ENCODE measurements at regions not wholly inside any gene's neighbourhood (a gene's known extent, or its start where the extent isn't known, plus 50 kb on each side); places are given as distances from the start of the nearest gene placed in this dataset.
"Not testable (repeated sequence)": the region's sequence is repeated elsewhere in the genome, so short reads cannot be mapped to it uniquely, and the experiment has no call there.

DNA sequence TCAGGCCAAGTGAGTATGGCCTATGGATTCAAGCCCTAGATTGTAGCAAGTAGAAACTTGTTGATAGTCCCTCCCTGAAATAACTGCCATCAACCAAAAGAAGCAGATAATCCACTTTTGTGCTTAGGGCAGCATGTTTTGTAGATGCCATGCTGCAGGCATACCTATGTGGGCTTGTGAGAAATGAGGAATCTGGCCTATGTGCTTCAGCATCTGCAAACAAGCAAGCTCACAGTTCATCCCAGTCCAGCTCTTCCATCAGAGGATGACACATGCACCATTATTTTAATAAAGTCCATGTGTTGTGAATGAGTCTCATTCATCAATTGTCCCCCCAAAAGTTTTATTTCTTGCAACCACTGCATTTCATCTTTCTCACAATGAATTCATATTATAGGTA, 421.9 kb upstream of the DIPK2B start:
- DNase-seq (ENCODE audit: low read depth in 3 of 3, low spot score in 2 of 3): no peak

DNA sequence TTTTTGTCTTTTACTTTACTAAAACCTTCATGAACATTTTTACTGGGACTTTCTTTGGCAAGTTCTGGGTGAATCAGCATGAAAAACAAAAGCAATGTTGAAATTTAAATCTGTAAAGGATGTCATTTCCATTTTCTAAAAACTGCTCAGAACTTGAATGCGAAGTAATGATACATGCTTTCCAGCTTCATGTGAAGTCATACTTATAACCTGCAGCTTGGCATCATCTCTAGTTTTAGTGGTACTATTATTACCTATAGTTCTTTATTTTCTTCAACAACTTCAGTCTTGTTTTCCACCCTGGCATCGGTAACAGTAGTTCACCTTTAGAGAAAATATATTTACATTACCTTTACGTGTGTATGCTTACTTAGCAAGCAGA, 421.4 kb upstream of the DIPK2B start:
- DNase-seq (ENCODE audit: low read depth in 3 of 3, low spot score in 2 of 3): no peak

DNA sequence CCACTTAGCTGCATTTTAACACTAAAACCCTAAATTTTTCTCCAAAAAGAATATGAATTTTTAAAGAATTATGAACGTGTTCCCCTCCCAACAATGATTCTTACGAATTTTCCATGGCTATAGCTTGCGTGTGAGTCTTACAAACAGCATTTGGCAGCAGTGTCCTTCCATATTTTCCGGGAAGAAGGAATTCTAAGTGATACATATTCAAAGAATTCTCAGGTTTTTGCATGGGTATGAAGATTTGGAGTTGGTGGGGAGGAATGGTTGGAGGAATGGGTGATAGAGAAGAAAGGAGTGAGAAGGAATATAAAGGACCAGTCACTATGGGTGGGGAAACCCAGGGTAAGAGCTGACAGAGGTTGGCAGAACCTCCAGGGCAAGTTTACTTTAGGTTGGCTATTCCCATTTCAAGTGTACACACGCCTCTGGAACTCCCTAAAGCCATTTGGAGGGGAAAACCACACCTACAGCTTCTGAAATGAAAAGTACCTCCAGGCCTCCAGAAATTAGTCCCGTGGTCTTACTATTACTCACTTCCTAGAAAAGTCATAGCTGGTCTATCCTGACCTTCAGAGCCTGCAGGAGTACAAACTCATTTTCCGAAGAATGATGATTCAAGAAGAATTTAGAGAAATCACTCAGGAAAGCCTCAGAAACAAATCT, 420.8 kb upstream of the DIPK2B start:
- no peak for DNase-seq (ENCODE audit: low read depth in 3 of 3, low spot score in 2 of 3)

DNA sequence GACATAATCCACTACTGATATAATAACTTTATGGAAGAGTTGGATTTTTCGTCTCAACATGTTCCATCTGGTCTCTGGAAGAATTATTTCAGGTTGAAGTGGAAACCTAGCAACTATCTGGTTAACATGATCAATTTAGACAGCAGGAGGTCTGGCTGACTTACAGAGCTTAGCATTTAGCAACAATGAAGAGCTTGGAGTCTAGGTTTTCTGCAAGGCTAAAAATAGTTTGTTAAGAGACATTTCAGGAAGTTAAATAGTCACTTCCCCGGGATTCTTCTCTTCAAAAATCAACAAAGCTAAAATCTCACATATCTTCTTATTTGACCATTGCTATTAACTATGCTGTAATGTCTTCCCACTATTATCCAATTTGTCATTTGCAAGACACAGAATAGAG, 418.6 kb upstream of the DIPK2B start:
- no peak for DNase-seq (ENCODE audit: low read depth in 3 of 3, low spot score in 2 of 3)

DNA sequence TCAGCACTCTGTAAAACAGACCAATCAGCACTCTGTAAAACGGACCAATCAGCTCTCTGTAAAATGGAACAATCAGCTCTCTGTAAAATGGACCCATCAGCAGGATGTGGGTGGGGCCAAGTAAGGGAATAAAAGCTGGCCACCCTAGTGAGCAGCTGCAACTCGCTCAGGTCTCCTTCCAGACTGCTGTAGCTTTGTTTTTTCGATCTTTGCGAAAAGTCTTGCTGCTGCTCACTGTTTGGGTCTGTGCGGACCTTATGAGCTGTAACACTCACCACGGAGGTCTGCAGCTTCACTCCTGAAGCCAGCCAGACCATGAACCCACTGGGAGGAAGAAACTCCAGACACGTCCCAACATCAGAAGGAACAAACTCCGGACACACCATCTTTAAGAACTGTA, 414.9 kb upstream of the DIPK2B start:
- not testable (repeated sequence) for DNase-seq (ENCODE audit: low read depth in 3 of 3, low spot score in 2 of 3)

DNA sequence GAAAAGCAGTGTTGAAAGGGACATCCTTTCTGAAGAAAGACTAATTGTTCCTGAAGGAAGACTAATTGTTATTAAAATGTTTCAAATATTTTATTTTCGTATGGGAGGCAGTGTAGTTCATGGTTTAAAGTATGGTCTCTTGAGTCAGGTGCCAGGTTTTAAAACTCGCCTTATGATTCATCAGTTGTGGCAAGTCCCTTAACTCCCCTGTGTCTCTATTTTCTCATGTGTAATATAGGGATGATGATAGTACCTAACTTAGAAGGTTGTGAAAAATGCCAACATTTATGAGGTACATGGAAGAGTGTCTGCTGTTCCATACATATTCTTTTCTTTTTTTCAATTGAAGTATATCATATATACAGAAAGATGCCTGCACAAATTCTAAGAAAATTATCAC, 414.2 kb upstream of the DIPK2B start:
- DNase-seq (ENCODE audit: low read depth in 3 of 3, low spot score in 2 of 3): no peak

DNA sequence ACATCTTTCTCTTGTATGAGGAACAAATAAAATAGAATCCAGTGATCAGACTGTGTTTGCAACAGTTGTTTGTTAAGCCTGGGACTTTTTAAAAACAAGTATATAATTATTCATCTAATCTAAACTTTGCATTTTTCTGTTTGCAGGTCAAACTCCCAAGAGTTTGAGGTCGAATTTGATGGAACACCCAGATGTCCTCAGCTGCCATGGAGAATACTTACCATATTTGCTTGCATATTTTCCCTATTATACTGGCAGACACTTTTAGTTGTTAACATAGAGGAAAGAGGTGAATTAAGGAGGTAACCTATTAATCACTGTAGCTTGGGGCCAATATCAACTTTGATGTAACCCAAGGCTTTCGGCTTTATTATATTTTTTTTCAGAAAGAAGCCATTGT, 401.5 kb upstream of the DIPK2B start:
- no peak for DNase-seq (ENCODE audit: low read depth in 3 of 3, low spot score in 2 of 3)

DNA sequence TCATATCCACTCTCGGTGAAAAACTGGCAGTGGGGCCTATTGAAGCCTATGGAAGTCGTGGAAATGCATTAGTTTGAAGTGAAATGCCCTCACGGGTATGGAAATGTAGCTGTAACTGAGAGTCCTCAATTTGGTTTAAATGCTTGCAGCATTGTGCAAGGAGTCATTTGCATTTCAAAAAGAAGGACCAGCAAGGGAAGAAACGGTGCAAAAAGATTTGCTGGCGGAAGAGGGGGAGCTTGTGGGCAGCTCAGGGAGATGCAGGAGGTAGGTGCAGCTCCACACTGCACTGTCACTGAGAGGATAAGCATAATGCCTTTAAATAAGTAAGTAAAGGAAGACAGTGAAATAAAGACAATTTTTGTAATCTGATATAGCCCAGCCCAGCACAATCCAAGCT, 400.4 kb upstream of the DIPK2B start:
- no peak for DNase-seq (ENCODE audit: low read depth in 3 of 3, low spot score in 2 of 3)

DNA sequence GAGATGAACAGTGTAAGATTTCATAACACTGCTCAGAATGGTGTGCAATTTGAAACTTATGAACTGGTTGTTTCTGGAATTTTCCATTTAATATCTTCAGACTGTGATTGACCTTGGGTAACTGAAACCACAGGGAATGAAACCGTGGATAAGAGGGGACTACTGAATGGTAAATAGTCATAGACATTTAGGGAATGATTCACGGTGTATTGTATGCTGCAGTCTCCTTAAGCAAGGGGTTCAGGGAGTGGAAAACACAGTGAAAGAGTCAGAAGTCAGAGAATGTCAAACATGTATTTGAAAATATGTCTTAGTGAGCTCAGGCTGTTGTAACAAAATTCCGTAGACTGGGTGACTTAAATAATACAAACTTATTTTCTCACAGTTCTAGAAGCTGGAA, 398.2 kb upstream of the DIPK2B start:
- no peak for DNase-seq (ENCODE audit: low read depth in 3 of 3, low spot score in 2 of 3)

DNA sequence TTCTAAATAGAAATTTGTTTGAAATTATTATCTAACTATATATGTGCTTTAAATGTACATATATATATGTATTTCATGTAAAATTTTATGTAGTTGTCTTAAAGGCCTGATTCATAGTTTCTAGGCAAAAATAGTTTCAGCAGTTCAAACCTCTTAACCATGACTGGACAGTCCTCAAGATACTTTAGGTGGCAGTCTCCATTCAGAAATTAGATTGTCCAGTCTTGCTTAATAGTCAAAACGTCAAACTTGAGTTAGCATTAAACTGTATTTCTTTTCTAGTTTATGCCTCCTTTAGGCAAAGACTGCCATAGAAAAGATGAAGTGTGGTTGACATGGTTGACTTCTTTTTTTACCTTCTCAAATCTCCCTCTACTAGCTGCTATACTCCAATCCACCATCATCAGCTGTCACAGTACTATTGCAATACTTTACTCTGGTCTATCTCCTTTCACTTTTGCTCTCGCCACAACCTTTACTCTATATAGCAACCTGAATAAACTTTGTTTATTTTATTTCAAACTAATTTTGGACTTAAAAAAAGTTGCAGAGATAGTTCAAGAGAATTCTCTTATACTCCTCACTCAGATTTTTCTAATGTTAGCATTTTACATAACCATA, 395.6 kb upstream of the DIPK2B start:
- no peak for DNase-seq (ENCODE audit: low read depth in 3 of 3, low spot score in 2 of 3)

DNA sequence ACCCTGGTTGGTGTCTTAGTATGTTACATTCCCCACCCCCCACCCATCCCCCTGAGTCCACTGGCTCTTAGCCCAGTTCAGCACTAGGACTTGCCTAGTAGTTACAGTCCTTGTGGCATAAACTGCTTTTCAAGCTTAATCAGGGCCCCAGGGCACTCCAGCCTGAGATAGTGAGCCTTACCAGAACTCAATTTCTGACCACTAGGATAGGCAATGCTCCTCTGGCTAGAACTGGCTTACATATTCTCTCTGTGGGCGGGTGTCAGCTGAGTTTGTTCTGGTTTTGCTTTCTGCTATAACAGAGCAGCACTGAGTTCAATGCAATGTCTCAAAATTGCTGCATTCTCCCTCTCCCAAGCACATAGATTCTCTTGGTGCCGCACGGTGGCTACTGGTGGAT, 391.4 kb upstream of the DIPK2B start:
- DNase-seq (ENCODE audit: low read depth in 3 of 3, low spot score in 2 of 3): no peak

DNA sequence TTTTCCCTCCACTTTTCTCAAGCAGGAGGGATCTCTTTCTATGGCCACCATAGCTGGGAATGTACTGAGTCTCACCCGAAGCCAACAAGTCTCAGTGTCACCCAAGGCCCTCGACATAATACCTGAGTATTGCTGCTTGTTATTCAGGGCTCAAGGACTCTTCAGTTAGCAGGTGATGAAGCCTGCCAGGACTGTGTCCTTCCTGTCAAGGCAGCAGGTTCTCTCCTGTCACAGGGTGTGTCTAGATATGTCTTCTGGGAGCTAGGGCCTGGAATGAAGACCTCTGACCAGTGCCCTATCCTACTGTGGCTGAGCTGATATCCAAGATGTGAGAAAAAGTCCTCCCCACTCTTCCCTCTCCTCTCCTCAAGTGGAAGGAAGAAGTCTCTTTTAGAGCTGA, 391.0 kb upstream of the DIPK2B start:
- no peak for DNase-seq (ENCODE audit: low read depth in 3 of 3, low spot score in 2 of 3)

DNA sequence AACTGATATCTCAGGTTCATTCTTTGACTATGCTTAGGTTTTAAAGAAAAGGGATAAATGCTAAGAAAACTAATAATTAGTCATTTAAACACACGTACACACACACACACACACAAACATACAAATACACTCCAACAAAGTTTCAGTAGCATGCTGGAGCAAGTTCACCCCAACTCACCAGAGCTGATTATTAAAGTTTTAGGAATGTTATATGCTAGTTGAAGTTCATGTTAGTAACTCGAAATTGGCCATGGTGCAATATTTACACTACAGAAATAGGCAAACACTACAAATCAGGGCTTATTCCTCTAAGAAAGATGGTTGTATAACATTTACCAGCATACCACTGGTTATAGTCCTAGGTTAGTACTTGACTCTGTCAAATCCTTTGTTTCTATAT, 384.0 kb upstream of the DIPK2B start:
- DNase-seq (ENCODE audit: low read depth in 3 of 3, low spot score in 2 of 3): no peak

DNA sequence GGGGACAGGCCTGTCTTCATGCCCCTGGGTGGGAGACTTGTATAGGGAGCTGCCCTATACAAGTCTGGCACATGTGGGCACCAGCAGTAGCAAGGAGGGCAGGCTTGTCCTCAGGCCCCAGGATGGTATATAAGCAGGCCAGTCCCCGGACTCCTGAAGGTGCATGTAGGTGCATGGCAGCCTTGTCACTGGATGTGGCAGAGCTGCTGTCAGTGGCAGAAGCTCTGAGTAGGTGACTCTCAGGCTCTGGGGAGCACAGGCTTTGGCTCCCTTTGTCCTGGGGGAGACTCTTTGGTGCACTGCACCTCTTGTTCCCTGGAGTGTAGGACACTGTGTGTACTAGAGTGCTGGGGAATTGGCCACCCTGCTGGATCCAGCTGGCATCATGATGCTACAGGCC, 376.7 kb upstream of the DIPK2B start:
- no peak for DNase-seq (ENCODE audit: low read depth in 3 of 3, low spot score in 2 of 3)

DNA sequence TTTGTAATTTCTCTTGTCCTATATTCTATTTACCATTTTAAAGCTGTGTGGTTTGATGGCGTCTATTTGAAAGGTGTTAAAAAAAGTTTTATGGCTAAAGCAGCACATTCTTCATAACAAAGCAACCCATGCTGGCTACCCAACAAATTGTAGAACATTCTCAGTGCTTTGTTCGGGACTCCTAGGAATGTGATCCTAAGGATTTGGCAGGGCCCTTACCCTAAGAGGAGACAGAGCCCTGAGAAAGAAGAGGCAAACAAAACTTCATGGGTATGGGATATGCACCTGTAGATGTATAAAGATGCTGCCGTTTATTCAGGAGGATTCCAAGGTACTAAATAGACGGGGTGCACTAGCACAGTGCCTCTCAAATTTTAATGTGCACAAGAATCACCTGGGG, 370.8 kb upstream of the DIPK2B start:
- DNase-seq (ENCODE audit: low read depth in 3 of 3, low spot score in 2 of 3): no peak

DNA sequence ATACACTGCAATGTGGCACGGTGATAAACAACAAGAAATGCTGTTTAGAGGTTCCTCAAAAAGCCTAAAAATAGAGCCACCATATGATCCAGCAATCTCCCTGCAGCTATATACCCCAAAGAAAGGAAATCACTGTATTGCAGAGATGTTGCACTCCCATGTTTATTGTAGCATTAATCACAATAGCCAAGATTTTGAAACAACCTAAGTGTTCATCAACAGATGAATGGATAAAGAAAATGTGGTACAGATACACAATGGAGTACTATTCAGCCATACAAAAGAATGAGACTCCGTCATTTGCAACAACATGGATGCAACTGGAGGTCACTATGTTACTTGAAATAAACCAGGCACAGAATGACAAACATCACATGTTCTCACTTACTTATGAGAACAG, 365.8 kb upstream of the DIPK2B start:
- DNase-seq (ENCODE audit: low read depth in 3 of 3, low spot score in 2 of 3): no peak

DNA sequence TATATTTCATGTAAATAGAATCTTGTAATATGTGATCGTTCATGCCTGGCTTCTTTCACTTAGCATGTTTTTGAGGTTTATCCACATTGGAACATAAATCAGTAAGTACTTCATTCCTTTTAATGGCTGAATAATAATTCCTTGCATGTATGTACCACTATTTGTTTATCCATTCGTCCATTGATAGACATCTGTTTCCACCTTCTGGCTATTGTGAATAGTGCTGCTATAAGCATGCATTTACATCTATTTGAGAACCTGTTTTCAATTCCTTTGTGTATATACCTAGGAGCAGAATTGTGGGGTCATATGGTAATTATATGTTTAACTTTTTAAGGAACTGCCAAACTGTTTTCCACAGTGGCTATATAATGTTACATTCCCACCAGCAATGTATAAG, 356.7 kb upstream of the DIPK2B start:
- no peak for DNase-seq (ENCODE audit: low read depth in 3 of 3, low spot score in 2 of 3)

DNA sequence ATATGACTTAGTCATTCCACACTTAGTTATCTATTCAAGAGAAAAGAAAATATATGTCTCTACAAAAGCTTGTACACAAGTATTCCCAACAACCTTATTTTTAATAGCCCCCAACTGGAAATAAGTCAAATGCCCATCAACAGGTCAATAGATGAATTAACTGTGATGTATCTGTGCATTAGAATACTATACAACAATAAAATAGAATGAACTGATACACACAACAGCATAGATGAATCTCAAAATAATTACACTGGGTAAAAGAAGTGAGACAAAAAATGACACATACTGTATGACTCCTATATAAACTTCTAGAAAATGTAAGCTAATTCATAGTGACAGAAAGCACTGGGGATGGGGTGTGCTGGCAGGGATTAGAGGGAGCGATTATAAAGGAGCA, 354.1 kb upstream of the DIPK2B start:
- DNase-seq (ENCODE audit: low read depth in 3 of 3, low spot score in 2 of 3): no peak

DNA sequence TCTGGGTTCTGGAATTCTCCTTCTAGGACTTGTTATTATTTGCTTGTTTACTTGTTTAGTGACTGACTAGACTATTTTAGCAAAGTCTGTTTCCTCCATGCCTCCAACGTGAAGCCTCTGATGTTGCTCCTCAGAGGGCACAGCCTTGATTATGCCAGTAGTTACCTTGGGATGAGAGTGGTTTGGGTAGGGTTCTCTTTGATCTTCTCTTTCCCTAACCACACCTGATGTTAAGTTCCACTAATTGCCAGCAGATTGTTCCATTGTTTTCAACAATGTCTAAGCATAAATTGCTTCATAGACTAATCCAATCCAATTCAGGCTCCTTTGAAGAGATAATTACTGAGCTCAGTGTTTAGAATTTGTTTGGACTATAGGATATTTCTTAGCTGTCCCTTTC, 352.7 kb upstream of the DIPK2B start:
- DNase-seq (ENCODE audit: low read depth in 3 of 3, low spot score in 2 of 3): no peak

DNA sequence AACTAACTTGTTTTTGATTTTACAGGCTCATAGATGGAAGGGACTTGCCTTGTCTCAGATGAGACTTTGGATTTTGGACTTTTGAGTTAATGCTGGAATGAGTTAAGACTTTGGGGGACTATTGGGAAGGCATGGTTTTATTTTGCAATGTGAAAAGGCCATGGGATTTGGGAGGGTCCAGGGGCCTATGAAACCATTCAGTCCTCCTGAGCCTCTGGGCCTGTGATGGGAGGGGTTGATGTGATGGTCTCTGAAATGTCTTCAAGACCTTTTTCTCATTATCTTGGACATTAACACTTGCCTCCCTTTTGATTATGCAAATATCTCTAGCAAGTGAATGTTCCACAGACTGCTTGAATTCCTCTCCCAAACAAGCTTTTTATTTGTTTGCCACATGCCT, 346.0 kb upstream of the DIPK2B start:
- DNase-seq (ENCODE audit: low read depth in 3 of 3, low spot score in 2 of 3): not testable (repeated sequence)

DNA sequence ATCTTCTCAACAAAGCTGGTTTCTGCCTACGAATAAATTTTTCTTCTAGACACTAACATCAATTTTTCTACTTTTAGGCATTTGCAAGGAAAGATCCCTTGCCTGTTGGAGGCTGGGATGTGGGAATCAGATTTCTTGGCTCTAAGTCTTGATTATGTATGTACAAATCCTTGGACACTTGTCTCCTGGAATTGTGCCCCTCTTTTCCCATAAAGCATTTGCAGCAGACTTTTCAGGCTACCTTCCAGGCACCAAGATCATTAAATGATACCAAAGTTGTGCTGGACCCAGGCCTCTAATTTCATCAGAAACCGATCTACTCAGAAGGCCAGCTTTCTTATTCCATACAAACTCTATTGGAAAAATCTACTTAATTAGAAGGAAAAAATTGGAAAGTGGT, 339.5 kb upstream of the DIPK2B start:
- no peak for DNase-seq (ENCODE audit: low read depth in 3 of 3, low spot score in 2 of 3)

DNA sequence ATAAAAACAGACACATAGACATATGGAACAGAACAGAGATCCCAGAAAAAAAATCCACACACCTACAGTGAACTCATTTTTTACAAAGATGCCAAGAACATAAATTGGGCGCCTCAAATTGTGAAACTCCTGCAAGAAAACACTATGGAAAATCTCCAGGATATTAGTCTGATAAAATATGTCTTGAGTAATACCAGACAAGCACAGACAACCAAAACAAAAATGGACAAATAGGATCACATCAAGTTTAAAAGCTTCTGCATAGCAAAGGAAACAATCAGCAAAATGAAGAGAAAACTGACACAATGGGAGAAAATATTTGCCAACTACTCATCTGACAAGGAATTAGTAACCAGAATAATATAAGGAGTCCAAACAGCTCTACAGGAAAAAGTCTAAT, 337.3 kb upstream of the DIPK2B start:
- no peak for DNase-seq (ENCODE audit: low read depth in 3 of 3, low spot score in 2 of 3)

DNA sequence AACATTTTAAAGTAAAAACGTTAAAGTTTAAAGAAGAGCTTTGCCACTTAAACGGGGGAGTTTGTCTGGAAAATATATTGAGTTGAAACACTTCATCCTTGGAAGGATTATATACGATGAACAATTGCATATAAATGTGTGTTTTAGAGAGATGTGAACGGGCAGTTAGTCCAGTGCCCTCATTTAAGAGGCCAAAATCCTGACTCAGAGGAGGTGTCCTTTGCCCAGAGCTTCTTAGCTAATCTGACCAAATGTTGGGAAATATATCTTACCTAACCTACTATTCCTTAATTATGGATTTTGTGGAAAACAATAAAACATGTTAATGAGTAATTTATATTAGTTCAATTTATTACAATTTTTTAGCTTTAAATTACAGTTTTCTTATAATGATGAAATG, 327.2 kb upstream of the DIPK2B start:
- no peak for DNase-seq (ENCODE audit: low read depth in 3 of 3, low spot score in 2 of 3)

Data from right renal cortex interstitium (tissue), 3 donors.